ENCODE measurements at regions not wholly inside any gene's neighbourhood (a gene's known extent, or its start where the extent isn't known, plus 50 kb on each side); places are given as distances from the start of the nearest gene placed in this dataset.

DNA sequence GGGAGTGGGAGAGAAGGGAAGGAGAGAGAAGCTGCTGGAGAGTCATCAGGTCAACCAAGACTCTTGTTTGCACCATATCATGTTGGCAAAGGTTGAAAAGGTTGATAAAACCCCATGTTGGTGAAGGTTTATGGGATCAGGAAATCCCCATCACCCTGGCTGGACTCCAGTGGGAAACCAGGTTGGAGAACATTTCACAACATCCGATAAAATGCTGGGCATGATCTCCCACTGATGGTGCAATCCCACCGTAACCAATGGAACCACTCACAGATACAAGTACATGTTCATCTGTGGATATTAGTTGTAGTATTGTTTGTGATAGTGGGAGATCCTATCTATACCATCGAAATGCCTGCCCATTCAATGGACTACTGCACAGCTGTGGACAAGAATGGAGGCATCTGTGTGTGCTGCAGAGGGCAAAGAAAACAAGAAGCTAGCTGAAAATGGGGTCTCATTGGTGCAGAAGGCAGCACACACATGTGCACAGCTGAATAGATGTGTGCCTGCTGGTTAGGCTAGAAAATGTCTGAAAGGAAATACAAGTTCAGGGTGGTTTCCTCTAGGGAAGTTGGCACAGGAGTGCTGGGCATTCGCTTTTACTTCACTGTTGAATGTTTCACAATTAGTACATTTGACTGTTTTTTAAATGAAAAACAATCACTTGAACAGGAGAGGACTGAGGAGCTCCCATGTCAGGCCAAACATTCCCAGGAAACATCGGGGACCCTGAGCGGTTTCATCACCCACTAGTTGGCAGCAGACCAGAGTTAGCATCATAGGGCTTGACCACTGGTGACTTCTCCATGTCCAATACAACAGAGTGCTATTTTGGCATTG lies 80.4 kb upstream of the MGMT start:
- intact Hi-C loops (cut with DNase I), result no loop called here
- 64 to 72% (median 70%) methylated on average over 6 of the region's 6 CpGs for WGBS, 3 donors
- Histone ChIP-seq H3K36me3 (ENCODE audit: insufficient read depth in 1 of 2, low read depth in 1 of 2) (no peaks in the 10 kb centered on the region), H3K27ac (no peak overlapping the region), H3K27me3 (ENCODE audit: insufficient read depth in 3 of 3, low read length in 2 of 3) (peaks cover 0 to 10% (median 0%) of the 10 kb centered on the region in 3 donors), H3K4me3 (no peak overlapping the region), H3K9me3 (no peaks in the 10 kb centered on the region), H3K4me1 (no peaks in the 10 kb centered on the region)
- DNase-seq, result no peak
- no peak for ATAC-seq
- no peak for TF ChIP-seq CTCF (IDR thresholded peaks at IDR 0.05)

DNA sequence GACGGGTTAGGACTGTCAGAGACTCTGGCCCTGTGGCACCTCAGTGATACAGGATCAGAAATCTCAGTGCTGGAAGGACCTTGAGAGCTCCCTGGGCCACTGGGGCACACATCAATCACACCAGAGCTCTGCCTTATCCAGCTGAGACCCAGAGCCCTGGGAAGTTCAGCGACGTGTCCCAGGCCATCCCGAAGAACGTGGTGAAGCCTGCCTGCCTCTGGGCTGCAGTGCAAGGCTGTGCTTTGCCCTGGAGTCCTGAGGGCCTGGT lies 79.8 kb upstream of the MGMT start:
- no peak for ATAC-seq
- DNase-seq, result no peak
- TF ChIP-seq CTCF (IDR thresholded peaks at IDR 0.05), result no peak
- peaks cover 0 to 14% (median 0%) of the 10 kb centered on the region in 3 donors for H3K27me3 ChIP-seq (ENCODE audit: insufficient read depth in 3 of 3, low read length in 2 of 3)
- no peak overlapping the region for H3K27ac ChIP-seq
- H3K9me3 ChIP-seq, result no peaks in the 10 kb centered on the region
- H3K4me1 ChIP-seq, result no peaks in the 10 kb centered on the region
- intact Hi-C loops (cut with DNase I), result no loop called here
- 84 to 91% (median 91%) methylated on average over 5 of the region's 5 CpGs for WGBS, 3 donors
- no peak overlapping the region for H3K4me3 ChIP-seq
- H3K36me3 ChIP-seq (ENCODE audit: insufficient read depth in 1 of 2, low read depth in 1 of 2), result no peaks in the 10 kb centered on the region

DNA sequence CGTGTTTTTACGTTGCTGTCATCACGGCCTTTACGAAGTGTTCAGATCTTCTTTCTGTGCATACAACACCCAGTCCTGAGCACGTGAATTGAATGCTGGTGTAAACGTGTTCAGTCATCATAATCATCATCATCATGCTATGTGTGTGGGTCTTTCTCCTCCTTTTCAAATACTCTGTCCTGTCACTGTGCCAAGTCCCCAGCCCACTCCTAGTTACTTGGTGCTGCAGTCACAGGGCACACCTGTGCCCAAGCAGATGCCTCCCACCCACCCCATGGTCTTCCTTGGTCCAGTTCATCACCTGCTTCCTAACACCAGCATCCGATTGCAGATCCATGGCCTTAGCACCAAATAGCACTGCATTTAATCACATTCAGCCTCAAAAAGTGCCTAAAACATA lies 78.6 kb upstream of the MGMT start:
- ATAC-seq, result no peak
- Histone ChIP-seq H3K27me3 (ENCODE audit: insufficient read depth in 3 of 3, low read length in 2 of 3) (peaks cover 0 to 14% (median 0%) of the 10 kb centered on the region in 3 donors), H3K36me3 (ENCODE audit: insufficient read depth in 1 of 2, low read depth in 1 of 2) (no peaks in the 10 kb centered on the region), H3K9me3 (no peaks in the 10 kb centered on the region), H3K4me1 (no peaks in the 10 kb centered on the region), H3K4me3 (no peak overlapping the region), H3K27ac (no peak overlapping the region)
- 92 to 95% (median 93%) methylated on average over 7 of the region's 7 CpGs for WGBS, 3 donors
- intact Hi-C loops (cut with DNase I), result no loop called here
- no peak for TF ChIP-seq CTCF (IDR thresholded peaks at IDR 0.05)
- no peak for DNase-seq

GRCh38 chr10:129389194-129389593 lies 77.8 kb upstream of the MGMT start:
- TF ChIP-seq CTCF (IDR thresholded peaks at IDR 0.05), result no peak
- Histone ChIP-seq H3K9me3 (no peaks in the 10 kb centered on the region), H3K27ac (no peak overlapping the region), H3K4me3 (no peak overlapping the region), H3K36me3 (ENCODE audit: insufficient read depth in 1 of 2, low read depth in 1 of 2) (no peaks in the 10 kb centered on the region), H3K4me1 (no peaks in the 10 kb centered on the region), H3K27me3 (ENCODE audit: insufficient read depth in 3 of 3, low read length in 2 of 3) (peaks cover 0 to 14% (median 0%) of the 10 kb centered on the region in 3 donors)
- DNase-seq (no peak), ATAC-seq (no peak)
- intact Hi-C loops (cut with DNase I), result no loop called here
- WGBS, 3 donors, result 88 to 92% (median 91%) methylated on average over 6 of the region's 6 CpGs

DNA sequence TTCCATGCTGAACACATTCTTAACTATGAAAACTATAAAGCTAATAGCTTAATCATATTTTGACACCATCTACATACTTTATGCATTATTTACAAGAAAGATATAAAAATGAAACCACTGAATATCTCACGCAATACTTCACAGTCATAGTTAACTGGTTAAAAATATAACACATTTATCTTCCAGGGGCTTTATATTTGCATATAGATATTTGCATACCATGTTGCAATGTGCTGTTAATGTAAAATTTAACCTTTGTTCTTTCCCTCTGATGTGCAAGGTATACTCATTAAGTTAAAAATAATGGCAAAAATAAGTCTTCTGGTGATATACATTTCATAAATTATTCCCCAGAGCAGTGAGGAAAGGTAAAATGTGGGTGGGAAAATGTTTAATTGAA lies 76.9 kb upstream of the MGMT start:
- Histone ChIP-seq H3K4me1 (no peaks in the 10 kb centered on the region), H3K27me3 (ENCODE audit: insufficient read depth in 3 of 3, low read length in 2 of 3) (peaks cover 0 to 10% (median 0%) of the 10 kb centered on the region in 3 donors), H3K36me3 (ENCODE audit: insufficient read depth in 1 of 2, low read depth in 1 of 2) (no peaks in the 10 kb centered on the region), H3K9me3 (no peaks in the 10 kb centered on the region), H3K27ac (no peak overlapping the region), H3K4me3 (no peak overlapping the region)
- intact Hi-C loops (cut with DNase I), result no loop called here
- ATAC-seq (no peak), DNase-seq (no peak)
- WGBS, 3 donors, result 98 to 99% (median 98%) methylated on average over 1 of the region's 1 CpG
- no peak for TF ChIP-seq CTCF (IDR thresholded peaks at IDR 0.05)
